Vagina (tissue), 2 donors: ENCODE measurements at regions not wholly inside any gene's neighbourhood (a gene's known extent, or its start where the extent isn't known, plus 50 kb on each side); places are given as distances from the start of the nearest gene placed in this dataset.
"Not testable (repeated sequence)": the region's sequence is repeated elsewhere in the genome, so short reads cannot be mapped to it uniquely, and the experiment has no call there.

Experiments
- CTCF ChIP-seq, 3 experiments: fragments of 450-650 bp in 2 of 3; fragments of 200-600 bp in 1 of 3; sonication (generic) in 1 of 3; IDR thresholded peaks; one replicate each; pipeline ENCODE4 v1.5.1; 2017 to 2019; ENCODE audit warnings: antibody characterized with exemption in 3 of 3, mild to moderate bottlenecking in 2 of 3, moderate library complexity in 2 of 3
- POLR2A ChIP-seq, 2 donors: fragments of 450-650 bp; IDR thresholded peaks; one replicate each; pipeline ENCODE4 v1.6.1; 2017; ENCODE audit warnings: antibody characterized with exemption in 2 of 2, mild to moderate bottlenecking in 2 of 2, moderate library complexity in 2 of 2

DNA sequence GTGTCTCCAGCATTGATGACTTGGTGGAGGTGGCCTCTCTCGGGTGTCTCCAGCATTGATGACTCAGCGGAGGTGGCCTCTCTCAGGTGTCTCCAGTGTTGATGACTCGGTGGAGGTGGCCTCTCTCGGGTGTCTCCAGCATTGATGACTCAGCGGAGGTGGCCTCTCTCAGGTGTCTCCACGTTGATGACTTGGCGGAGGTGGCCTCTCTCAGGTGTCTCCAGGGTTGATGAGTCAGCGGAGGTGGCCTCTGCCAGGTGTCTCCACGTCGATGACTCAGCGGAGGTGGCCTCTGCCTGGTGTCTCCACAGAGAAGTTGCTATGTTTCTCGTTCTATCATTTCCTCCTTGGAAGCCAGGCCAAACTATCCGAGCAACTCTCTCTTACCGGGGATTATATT, 87.7 kb downstream of the ASMT start:
- not testable (repeated sequence) for TF ChIP-seq CTCF, POLR2A (IDR thresholded peaks at IDR 0.05)
